Esophagus muscularis mucosa (tissue), 3 donors: ENCODE measurements at regions not wholly inside any gene's neighbourhood (a gene's known extent, or its start where the extent isn't known, plus 50 kb on each side); places are given as distances from the start of the nearest gene placed in this dataset.

Experiments
- CTCF ChIP-seq, 3 experiments: fragments of 200-600 bp in 2 of 3; fragments of 450-650 bp in 1 of 3; sonication (generic) in 2 of 3; IDR thresholded peaks; one replicate each; pipeline ENCODE4 v1.5.1; 2017 to 2019; ENCODE audit warnings: antibody characterized with exemption in 3 of 3, mild to moderate bottlenecking in 2 of 3, moderate library complexity in 1 of 3
- EP300 ChIP-seq: sonication (generic); formaldehyde crosslinking; IDR thresholded peaks from one replicate; pipeline ENCODE4 v1.6.1; 2017; ENCODE audit warnings: antibody characterized with exemption

DNA sequence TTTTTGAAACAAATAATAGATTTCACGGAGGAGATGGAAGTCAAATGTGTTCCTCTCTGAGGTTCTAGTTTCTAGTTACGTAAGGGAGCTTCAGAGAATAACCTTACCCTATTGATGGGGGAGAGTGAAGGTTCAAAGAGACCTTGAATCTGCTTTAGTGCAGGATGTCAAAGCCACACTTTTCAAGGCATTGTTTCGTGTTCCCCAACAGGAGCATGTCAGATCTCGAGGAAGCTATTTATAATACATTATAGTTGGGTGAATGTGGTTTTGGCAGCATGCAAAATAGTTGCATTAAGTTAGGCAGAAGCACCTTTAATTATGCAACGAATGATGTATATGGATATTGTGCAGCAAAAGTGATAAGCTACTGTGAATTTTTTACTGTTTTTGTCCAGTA lies 614.9 kb downstream of the SLC16A7 start:
- TF ChIP-seq CTCF (IDR thresholded peaks at IDR 0.05) (no peak), EP300 (no peak)
